NB4 (cell line): ENCODE measurements at regions not wholly inside any gene's neighbourhood (a gene's known extent, or its start where the extent isn't known, plus 50 kb on each side); places are given as distances from the start of the nearest gene placed in this dataset.

ENCODE experiments used
- DNase-seq: peaks from one replicate; pipeline ENCODE4 v3.0.0; 2010; ENCODE audit warnings: low read depth
- H3K4me3 ChIP-seq: one replicate; pipeline ENCODE4 v1.5.1; 2011; ENCODE audit warnings: mild to moderate bottlenecking, low read depth, low read length, moderate library complexity
- MYC ChIP-seq: IDR thresholded peaks from 2 replicates; pipeline ENCODE4 v1.6.1; 2011; ENCODE audit warnings: low read depth, low read length
- POLR2A ChIP-seq: IDR thresholded peaks from 2 replicates; pipeline ENCODE4 v1.6.1; 2011; ENCODE audit warnings: mild to moderate bottlenecking; ENCODE audit not compliant: insufficient read length; ENCODE audit errors: extremely low read depth
- TF ChIP-seq, protein P1 (sequence below): IDR thresholded peaks from one replicate; pipeline ENCODE4 v1.5.1; 2012; ENCODE audit warnings: low read depth, low read length
- TF ChIP-seq, protein P2 (sequence below): IDR thresholded peaks from 2 replicates; pipeline ENCODE4 v1.6.1; 2011; ENCODE audit warnings: low read depth, low read length

DNA sequence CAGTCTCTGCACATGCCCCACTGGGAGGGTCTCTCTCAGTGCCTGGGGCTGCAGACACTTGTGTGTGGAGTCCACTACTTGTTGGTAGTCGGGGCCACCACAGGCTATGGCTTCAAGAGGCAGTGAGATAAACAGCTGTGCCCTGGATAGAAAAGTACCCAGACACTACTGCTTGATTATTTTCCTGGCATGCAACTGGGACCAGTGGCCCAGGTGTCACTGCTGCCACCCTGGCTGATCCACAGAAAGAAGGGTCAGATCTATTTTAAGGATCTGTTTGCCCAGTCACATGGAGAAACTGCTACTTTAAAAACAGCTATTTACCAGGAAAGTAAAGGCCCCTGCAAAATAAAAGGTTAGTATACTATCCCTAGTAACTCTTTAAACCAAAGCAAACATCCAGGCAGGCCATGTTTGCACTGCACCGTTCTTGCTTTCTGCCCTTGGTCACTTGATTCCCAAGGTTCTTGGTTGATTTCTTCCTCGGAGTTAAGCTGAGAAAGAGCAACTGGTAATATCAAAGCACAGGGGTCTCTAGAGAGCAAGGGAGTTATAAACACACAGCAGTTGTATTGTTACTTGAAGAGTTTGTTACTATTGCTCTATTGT lies 99.9 kb downstream of the GLUL start:
- no peak overlapping the region for H3K4me3 ChIP-seq
- DNase-seq: no peak
- TF ChIP-seq MYC (no peak), POLR2A (no peak)
- TF ChIP-seq, protein P1, sequence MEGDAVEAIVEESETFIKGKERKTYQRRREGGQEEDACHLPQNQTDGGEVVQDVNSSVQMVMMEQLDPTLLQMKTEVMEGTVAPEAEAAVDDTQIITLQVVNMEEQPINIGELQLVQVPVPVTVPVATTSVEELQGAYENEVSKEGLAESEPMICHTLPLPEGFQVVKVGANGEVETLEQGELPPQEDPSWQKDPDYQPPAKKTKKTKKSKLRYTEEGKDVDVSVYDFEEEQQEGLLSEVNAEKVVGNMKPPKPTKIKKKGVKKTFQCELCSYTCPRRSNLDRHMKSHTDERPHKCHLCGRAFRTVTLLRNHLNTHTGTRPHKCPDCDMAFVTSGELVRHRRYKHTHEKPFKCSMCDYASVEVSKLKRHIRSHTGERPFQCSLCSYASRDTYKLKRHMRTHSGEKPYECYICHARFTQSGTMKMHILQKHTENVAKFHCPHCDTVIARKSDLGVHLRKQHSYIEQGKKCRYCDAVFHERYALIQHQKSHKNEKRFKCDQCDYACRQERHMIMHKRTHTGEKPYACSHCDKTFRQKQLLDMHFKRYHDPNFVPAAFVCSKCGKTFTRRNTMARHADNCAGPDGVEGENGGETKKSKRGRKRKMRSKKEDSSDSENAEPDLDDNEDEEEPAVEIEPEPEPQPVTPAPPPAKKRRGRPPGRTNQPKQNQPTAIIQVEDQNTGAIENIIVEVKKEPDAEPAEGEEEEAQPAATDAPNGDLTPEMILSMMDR: no peak
- TF ChIP-seq, protein P2, sequence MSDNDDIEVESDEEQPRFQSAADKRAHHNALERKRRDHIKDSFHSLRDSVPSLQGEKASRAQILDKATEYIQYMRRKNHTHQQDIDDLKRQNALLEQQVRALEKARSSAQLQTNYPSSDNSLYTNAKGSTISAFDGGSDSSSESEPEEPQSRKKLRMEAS: no peak

DNA sequence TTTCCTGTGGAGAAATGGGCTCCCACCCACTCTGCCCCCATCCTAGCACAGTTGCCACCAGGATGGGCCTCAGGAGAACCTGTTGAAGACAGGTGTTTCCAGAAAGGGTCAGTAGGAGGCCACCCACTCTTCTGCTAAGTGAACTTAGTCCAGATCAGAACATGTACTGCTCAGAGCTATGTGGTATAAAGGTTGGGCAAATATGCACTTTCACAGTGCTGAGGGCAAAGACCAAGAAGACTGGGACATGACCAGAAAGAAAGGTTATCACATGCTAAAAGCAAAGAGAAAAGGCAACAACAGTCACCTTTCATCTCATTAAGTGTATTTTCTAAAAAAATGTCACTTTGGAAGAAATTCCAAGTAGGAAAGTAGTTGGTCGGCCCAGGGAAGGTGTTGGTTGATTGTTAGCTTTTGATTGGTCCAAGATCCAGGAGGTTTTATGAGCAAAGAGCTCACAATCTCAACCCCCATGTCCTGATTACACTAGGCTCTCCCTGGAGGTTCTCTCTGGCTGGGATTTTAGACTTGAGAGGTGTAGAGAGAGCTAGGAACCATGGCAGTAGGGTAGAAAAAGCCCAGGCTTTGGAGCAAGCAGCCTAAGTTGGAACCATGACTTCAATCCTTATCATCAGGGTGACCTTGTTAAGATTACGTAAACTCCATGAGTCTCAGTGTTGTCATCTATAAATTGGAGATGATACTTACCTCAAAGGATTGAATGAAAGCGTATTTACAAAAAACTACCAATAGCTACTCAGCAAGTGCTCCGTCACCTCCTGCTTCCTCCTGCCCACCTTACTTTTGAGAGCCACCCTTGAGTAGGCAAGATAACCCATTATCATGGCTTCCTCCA lies 102.6 kb downstream of the GLUL start:
- H3K4me3 ChIP-seq: no peak overlapping the region
- TF ChIP-seq, protein P2: no peak
- TF ChIP-seq POLR2A: no peak
- TF ChIP-seq, protein P1: no peak
- no peak for TF ChIP-seq MYC
- DNase-seq: no peak

DNA sequence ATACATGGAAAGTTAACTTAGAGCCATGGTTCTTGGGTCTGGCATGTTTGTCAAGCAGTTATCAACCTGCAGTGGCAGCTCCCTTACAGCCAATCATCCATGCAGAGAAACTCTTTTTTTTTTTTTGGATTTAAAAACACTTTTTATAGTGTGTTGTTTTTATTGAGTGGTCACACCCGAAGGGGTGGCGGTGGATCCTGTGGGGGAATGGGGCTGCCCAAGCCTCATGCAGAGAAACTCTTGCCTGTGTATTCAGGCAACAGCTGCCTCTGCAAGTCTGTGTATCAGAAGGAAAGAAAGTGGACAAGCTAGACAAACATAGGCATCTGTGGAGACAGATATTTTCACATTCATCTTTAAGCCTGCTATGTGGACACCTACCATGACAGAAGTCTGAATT lies 104.8 kb downstream of the GLUL start:
- no peak overlapping the region for H3K4me3 ChIP-seq
- TF ChIP-seq, protein P1: no peak
- TF ChIP-seq, protein P2: no peak
- TF ChIP-seq MYC (no peak), POLR2A (no peak)
- DNase-seq: no peak

DNA sequence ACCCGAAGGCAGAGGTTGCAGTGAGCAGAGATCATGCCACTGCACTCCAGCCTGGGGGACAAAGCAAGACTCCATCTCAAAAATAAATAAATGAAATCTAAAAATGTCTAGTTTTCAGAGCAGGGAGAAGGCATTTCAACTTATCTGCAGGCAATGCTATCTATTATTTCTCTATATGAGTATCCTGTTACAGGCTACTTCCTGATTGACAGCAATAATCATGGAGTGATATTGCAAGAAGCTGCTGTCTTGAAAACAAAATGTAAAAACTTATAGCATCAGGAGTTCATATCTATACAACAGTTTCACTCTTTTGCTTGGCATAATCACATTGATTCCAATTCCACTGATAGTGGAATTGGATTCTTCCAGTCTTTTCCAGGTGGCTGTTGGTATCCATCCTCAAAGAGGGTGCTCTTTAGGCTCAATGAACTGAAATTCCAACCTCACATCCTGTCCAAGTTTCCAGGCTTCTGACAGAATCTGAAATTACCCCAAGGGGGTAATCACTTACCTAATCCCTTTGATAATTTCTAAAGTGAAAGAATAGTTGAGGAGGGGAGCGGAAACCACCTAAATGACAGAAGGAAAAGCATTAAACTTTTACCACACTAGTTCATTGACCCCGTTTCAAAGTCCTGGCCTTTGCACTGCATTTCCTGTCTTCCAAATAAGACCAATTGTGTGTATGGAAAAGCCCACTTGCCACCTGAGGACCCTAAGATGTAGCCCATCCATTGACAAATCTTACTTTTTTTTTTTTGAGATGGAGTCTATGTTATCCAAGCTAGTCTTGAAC lies 107.6 kb downstream of the GLUL start:
- H3K4me3 ChIP-seq: no peak overlapping the region
- TF ChIP-seq POLR2A: no peak
- no peak for TF ChIP-seq MYC
- TF ChIP-seq, protein P1: no peak
- TF ChIP-seq, protein P2: no peak
- DNase-seq: no peak

DNA sequence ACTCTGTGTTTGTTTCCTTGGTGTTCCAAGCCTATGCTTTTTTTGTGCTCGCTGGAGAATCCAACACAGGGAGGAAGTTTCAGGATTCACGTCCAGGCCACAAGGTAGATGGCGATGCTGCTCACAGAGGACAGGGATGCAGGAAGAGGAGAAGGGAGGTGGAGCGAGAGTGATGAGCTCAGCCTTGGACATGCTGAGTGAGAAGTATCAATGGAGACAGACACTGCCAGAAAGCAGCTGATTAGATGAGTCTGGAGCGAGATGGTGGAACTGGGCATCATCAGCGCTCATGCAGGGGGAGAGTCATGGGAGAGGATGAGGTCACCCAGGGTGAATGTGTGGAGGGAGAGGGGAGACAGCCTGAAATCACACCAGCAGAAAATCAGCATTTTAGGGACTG lies 110.0 kb downstream of the GLUL start:
- no peak for DNase-seq
- H3K4me3 ChIP-seq: no peak overlapping the region
- TF ChIP-seq, protein P1: no peak
- TF ChIP-seq, protein P2: no peak
- TF ChIP-seq MYC (no peak), POLR2A (no peak)
